Pancreas (tissue), 10 donors: ENCODE measurements at regions not wholly inside any gene's neighbourhood (a gene's known extent, or its start where the extent isn't known, plus 50 kb on each side); places are given as distances from the start of the nearest gene placed in this dataset.
A peak's percentile ranks its signal among the peaks of the same experiment; 100 is the strongest.

Experiments used
- ATAC-seq, 4 donors: fragments of 200-7000 bp; cut with Tn5 transposase; one replicate each; pipeline versions ENCODE4 v1.8.0 to v1.9.1; 2020; ENCODE audit warnings: mild to moderate bottlenecking in 4 of 4, moderate library complexity in 4 of 4
- DNase-seq, 6 donors: peaks; one replicate each; pipeline ENCODE4 v3.0.0-alpha.2; 2020
- FAIRE-seq: peaks from 2 replicates; lab custom pipeline; 2012; peaks lifted over from hg19 to GRCh38; lab: Jason Lieb, UNC
- H3K27ac ChIP-seq, 4 donors: fragments of 200-600 bp; sonication (generic); 1 replicate in 3 of 4; 2 replicates in 1 of 4; pipeline versions ENCODE4 v1.5.0 to v1.8.0; 2020
- H3K27me3 ChIP-seq, 4 donors: fragments of 200-600 bp; one replicate each; pipeline ENCODE4 v1.8.0; 2021
- H3K36me3 ChIP-seq, 3 donors: fragments of 200-600 bp; sonication (generic) in 1 of 3; one replicate each; pipeline versions ENCODE4 v1.5.0 to v1.8.0; 2020 to 2021
- H3K4me1 ChIP-seq, 3 donors: fragments of 200-600 bp; one replicate each; pipeline ENCODE4 v1.8.0; 2021
- H3K4me3 ChIP-seq, 4 donors: fragments of 200-600 bp; sonication (generic) in 2 of 4; one replicate each; pipeline versions ENCODE4 v1.5.0 to v1.8.0; 2020 to 2021
- H3K9me3 ChIP-seq, 4 donors: fragments of 200-600 bp; one replicate each; pipeline ENCODE4 v1.8.0; 2021
- WGBS, 2 donors: extraction: QIAGEN DNeasy Blood & Tissue Kit; methylation state at CpG; one replicate each; pipeline ENCODE4 v1.1.7; 2013; 5-methylcytosine and 5-hydroxymethylcytosine counted together
- intact Hi-C, 3 donors: fragments of 100-400 bp; cut with DNase I; formaldehyde crosslinking; loops; one replicate each; pipeline versions ENCODE4 v1.11.1 to v1.14.2; 2022
- TF ChIP-seq, protein P1 (sequence below), 4 donors: fragments of 200-600 bp; sonication (generic) in 3 of 4; IDR thresholded peaks; one replicate each; pipeline versions ENCODE4 v1.5.0 to v1.8.0; 2021; ENCODE audit warnings: antibody characterized with exemption in 4 of 4
- donor health status: healthy with polysubstance abuse.
- donor health status: DM: no; HTN: no; CAD: no; lungs with moderate emphysema.
- donor health status: DM: no; HTN: no; CAD: no.
- donor health status: control.
- donor health status: control.
- donor health status: Bipolar disorder and iron deficiency.
- donor health status: DM: yes; HTN: yes; CAD: no.
- donor health status: DM: no; HTN: no; CAD: no.
- donor health status: DM: no; HTN: no; CAD: no.
- donor health status: DM: yes; HTN: yes; CAD: no.

DNA sequence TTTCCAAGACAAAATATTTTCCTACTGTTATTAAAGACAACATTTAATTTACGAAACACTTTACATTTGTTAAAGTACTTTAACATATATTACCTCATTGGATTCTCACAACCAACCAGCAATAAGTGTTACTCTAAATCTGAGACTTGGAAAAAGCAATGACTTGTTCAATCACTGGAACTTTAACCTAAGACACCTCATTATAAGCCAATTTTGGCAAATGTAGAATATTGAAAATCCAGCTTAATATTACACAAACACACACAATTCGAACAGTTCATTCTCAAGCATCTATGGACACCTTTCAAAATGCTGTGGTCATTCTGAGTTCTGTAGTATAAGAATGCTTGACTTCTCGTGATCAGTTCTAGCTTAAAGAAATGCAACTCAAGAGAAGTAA lies 619.4 kb upstream of the CHAC2 start:
- intact Hi-C loops, result no loop called here
- WGBS, 2 donors, result 31 to 33% methylated on average over 3 of the region's 3 CpGs
- no peak overlapping the region for H3K27ac ChIP-seq
- no peaks in the 10 kb centered on the region for H3K36me3 ChIP-seq
- TF ChIP-seq, protein P1, sequence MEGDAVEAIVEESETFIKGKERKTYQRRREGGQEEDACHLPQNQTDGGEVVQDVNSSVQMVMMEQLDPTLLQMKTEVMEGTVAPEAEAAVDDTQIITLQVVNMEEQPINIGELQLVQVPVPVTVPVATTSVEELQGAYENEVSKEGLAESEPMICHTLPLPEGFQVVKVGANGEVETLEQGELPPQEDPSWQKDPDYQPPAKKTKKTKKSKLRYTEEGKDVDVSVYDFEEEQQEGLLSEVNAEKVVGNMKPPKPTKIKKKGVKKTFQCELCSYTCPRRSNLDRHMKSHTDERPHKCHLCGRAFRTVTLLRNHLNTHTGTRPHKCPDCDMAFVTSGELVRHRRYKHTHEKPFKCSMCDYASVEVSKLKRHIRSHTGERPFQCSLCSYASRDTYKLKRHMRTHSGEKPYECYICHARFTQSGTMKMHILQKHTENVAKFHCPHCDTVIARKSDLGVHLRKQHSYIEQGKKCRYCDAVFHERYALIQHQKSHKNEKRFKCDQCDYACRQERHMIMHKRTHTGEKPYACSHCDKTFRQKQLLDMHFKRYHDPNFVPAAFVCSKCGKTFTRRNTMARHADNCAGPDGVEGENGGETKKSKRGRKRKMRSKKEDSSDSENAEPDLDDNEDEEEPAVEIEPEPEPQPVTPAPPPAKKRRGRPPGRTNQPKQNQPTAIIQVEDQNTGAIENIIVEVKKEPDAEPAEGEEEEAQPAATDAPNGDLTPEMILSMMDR (IDR thresholded peaks at IDR 0.05), result no peak
- no peak for ATAC-seq
- FAIRE-seq, result no peak
- no peak for DNase-seq
- no peaks in the 10 kb centered on the region for H3K9me3 ChIP-seq
- H3K4me3 ChIP-seq, result no peak overlapping the region
- no peaks in the 10 kb centered on the region for H3K4me1 ChIP-seq
- no peaks in the 10 kb centered on the region for H3K27me3 ChIP-seq

DNA sequence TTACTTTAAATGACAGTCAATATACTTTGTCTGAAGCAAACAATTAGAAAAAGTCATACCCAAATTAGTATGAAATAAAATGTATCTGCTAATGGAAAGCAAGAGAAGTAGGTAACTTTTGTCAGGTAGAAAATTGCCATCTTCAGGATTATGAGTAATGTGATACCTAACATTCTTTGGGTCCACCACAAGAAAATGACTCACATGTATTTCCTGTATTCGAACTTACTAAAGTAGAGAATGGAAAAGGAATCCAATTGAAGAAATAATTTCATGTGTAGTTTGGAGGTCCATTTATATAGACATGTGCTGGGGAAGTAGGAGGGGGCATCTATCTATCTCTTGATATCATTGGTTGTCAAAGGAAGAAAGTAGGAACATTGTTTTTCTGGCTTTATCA lies 636.2 kb upstream of the CHAC2 start:
- TF ChIP-seq, protein P1 (IDR thresholded peaks at IDR 0.05), result no peak
- WGBS, 2 donors, result 85 to 90% methylated on average over 1 of the region's 1 CpG
- ATAC-seq, result no peak
- H3K27ac ChIP-seq, result no peak overlapping the region
- no peak for DNase-seq
- no peak for FAIRE-seq
- no peaks in the 10 kb centered on the region for H3K27me3 ChIP-seq
- intact Hi-C loops, result no loop called here
- no peaks in the 10 kb centered on the region for H3K9me3 ChIP-seq
- H3K4me1 ChIP-seq, result no peaks in the 10 kb centered on the region
- no peak overlapping the region for H3K4me3 ChIP-seq
- no peaks in the 10 kb centered on the region for H3K36me3 ChIP-seq

DNA sequence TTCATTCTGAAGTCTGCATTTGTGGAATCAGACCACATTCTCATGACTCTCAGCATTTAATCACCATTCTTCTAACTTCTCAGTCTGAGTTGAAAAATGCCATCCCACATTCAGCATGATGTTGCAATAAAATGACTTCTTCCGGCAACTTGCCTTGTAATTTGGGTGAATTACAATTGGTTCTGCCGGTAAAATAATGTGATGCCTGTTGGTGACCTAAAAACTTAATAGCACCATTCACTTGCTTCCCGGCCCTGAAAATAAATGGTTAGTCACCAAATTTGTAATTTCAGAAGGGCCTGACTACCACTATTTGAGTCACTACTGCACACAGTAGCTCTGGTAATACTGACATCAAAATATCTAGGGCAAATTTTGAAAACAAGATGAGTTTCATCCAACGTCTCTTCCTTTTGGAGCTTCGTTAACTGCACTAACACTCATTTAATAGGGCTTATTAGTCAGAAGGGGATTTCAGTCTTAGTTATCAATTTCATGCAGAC lies 637.1 kb upstream of the CHAC2 start:
- DNase-seq (no peak), FAIRE-seq (no peak), ATAC-seq (no peak)
- H3K4me1 ChIP-seq, result no peaks in the 10 kb centered on the region
- no peaks in the 10 kb centered on the region for H3K9me3 ChIP-seq
- TF ChIP-seq, protein P1 (IDR thresholded peaks at IDR 0.05), result no peak
- intact Hi-C loops, result no loop called here
- no peaks in the 10 kb centered on the region for H3K36me3 ChIP-seq
- H3K27me3 ChIP-seq, result no peaks in the 10 kb centered on the region
- H3K4me3 ChIP-seq, result no peak overlapping the region
- no peak overlapping the region for H3K27ac ChIP-seq
- 92% methylated on average over 5 of the region's 5 CpGs for WGBS, 2 donors

DNA sequence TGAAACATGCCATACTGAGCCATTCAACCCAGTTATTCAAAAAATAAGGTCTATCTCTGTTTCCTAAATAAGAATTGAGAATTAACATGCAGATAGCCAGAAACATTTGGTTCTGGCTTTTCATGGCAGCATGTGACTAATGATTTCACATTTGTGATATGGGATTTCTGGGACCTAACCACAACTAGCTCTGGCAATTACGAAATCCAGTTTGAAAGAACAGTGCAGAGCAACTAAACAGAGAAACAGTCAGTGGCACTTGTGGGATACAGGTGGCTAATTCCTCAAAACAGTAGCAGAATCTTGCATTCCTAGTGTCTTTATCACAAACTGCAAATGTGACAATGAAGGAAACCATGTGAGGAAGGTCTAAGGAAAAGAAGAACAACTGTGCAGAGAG lies 637.8 kb upstream of the CHAC2 start:
- Histone ChIP-seq H3K4me3 (no peak overlapping the region), H3K4me1 (no peaks in the 10 kb centered on the region), H3K9me3 (no peaks in the 10 kb centered on the region), H3K27me3 (no peaks in the 10 kb centered on the region), H3K36me3 (no peaks in the 10 kb centered on the region), H3K27ac (no peak overlapping the region)
- TF ChIP-seq, protein P1 (IDR thresholded peaks at IDR 0.05), result no peak
- WGBS, 2 donors, result 82 to 87% methylated on average over 1 of the region's 1 CpG
- intact Hi-C loops, result no loop called here
- ATAC-seq, result peak in 2 of 4 donors; percentile 26 to 46
- DNase-seq, result no peak
- FAIRE-seq, result no peak

DNA sequence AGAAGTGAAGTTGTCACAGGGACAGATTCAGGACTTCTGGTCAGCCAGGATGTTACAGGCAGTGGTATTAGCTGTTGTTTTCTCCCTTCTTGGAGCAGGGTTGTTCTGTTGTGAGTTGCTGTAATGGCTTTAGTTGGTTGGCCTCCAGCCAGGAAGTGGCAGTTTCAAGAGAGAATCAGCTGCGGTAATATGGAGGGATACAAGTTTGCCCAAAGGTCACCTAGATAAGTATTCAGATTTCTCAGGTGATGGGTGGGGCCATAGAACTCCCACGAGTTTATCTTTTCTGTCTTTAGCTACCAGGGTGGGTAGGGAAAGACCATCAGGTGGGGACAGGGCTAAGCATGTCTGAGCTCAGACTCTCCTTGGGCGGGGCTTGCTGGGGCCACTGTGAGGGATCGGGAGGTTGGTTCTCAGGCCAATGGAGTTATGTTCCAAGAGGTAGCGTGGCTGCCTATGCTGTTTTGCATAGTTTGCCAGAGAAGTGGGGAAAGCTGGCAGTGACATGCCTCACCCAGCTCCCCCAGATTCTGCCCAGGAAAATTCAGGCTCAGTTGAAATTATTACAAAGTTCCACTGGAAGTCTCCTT lies 640.4 kb upstream of the CHAC2 start:
- H3K4me1 ChIP-seq, result no peaks in the 10 kb centered on the region
- no peaks in the 10 kb centered on the region for H3K9me3 ChIP-seq
- FAIRE-seq, result no peak
- no peak for DNase-seq
- intact Hi-C loops, result no loop called here
- H3K27me3 ChIP-seq, result no peaks in the 10 kb centered on the region
- H3K27ac ChIP-seq, result no peak overlapping the region
- H3K36me3 ChIP-seq, result no peaks in the 10 kb centered on the region
- no peak overlapping the region for H3K4me3 ChIP-seq
- ATAC-seq, result peak in 1 of 4 donors; percentile 14
- WGBS, 2 donors, result 65 to 69% methylated on average over 5 of the region's 5 CpGs
- TF ChIP-seq, protein P1 (IDR thresholded peaks at IDR 0.05), result no peak
